NOMO-1 treated with dmso at 0.1 percent for 144 hours (cell line): ENCODE measurements at regions not wholly inside any gene's neighbourhood (a gene's known extent, or its start where the extent isn't known, plus 50 kb on each side); places are given as distances from the start of the nearest gene placed in this dataset.
"Not testable (repeated sequence)": the region's sequence is repeated elsewhere in the genome, so short reads cannot be mapped to it uniquely, and the experiment has no call there.

ENCODE experiments used
- DNase-seq: peaks from one replicate; lab custom pipeline; 2025; ENCODE audit not compliant: unreplicated experiment; lab: John Stamatoyannopoulos, UW

- no peak for DNase-seq
Measured at GRCh38 chr2:7140306-7140705, 223.1 kb downstream of the RNF144A start.

GRCh38 chr2:7145707-7146106 lies 228.5 kb downstream of the RNF144A start:
- DNase-seq: no peak

- no peak for DNase-seq
Measured at GRCh38 chr2:7146151-7146550, 228.9 kb downstream of the RNF144A start.

- no peak for DNase-seq
Measured at GRCh38 chr2:7154656-7155055, 237.4 kb downstream of the RNF144A start.

GRCh38 chr2:7161501-7161900 lies 244.3 kb downstream of the RNF144A start:
- DNase-seq: no peak

GRCh38 chr2:7165736-7166135 lies 248.5 kb downstream of the RNF144A start:
- DNase-seq: no peak

GRCh38 chr2:7167801-7168411 lies 250.7 kb downstream of the RNF144A start:
- DNase-seq: no peak

GRCh38 chr2:7169593-7169992 lies 252.4 kb downstream of the RNF144A start:
- no peak for DNase-seq

GRCh38 chr2:7178996-7179395 lies 261.8 kb downstream of the RNF144A start:
- not testable (repeated sequence) for DNase-seq

GRCh38 chr2:7180638-7181370 lies 263.6 kb downstream of the RNF144A start:
- no peak for DNase-seq

- DNase-seq: no peak
Measured at GRCh38 chr2:7182525-7182924, 265.3 kb downstream of the RNF144A start.

- no peak for DNase-seq
Measured at GRCh38 chr2:7189106-7189505, 271.9 kb downstream of the RNF144A start.

- no peak for DNase-seq
Measured at GRCh38 chr2:7190587-7191324, 273.5 kb downstream of the RNF144A start.

- DNase-seq: no peak
Measured at GRCh38 chr2:7191932-7192331, 274.7 kb downstream of the RNF144A start.

- DNase-seq: no peak
Measured at GRCh38 chr2:7193457-7193856, 276.2 kb downstream of the RNF144A start.

GRCh38 chr2:7194950-7195349 lies 277.7 kb downstream of the RNF144A start:
- no peak for DNase-seq

- peak; percentile 22 for DNase-seq
Measured at GRCh38 chr2:7196883-7197282, 279.7 kb downstream of the RNF144A start.

- no peak for DNase-seq
Measured at GRCh38 chr2:7201851-7202250, 284.6 kb downstream of the RNF144A start.

GRCh38 chr2:7203056-7203467 lies 285.9 kb downstream of the RNF144A start:
- DNase-seq: peak; percentile 59

- no peak for DNase-seq
Measured at GRCh38 chr2:7205151-7205830, 288.1 kb downstream of the RNF144A start.

GRCh38 chr2:7206111-7206810 lies 289.0 kb downstream of the RNF144A start:
- peak; percentile 3 for DNase-seq
